Spleen (tissue), 3 donors: ENCODE measurements at regions not wholly inside any gene's neighbourhood (a gene's known extent, or its start where the extent isn't known, plus 50 kb on each side); places are given as distances from the start of the nearest gene placed in this dataset.

Experiments
- POLR2A ChIP-seq, 3 donors: fragments of 450-650 bp; IDR thresholded peaks; one replicate each; pipeline ENCODE4 v1.5.1; 2017; ENCODE audit warnings: antibody characterized with exemption in 3 of 3, mild to moderate bottlenecking in 1 of 3
- POLR2AphosphoS5 ChIP-seq, 3 donors: sonication (generic); formaldehyde crosslinking; IDR thresholded peaks; one replicate each; pipeline ENCODE4 v1.5.1; 2017; ENCODE audit warnings: antibody characterized with exemption in 3 of 3

- TF ChIP-seq POLR2A (IDR thresholded peaks at IDR 0.05), result no peak
- no peak for TF ChIP-seq POLR2AphosphoS5 (IDR thresholded peaks at IDR 0.05)
These were observed 300.8 kb upstream of the ATP11B start for GRCh38 chr3:182492536-182492935.
